OCI-LY7 (cell line): ENCODE measurements at regions not wholly inside any gene's neighbourhood (a gene's known extent, or its start where the extent isn't known, plus 50 kb on each side); places are given as distances from the start of the nearest gene placed in this dataset.

Experiments used
- BruUV-seq: library from RNA; stranded (reverse); fragments of 400-500 nt; replicated peaks from 2 replicates; lab custom pipeline; 2021; lab: Mats Ljungman, UMichigan
- CTCF ChIA-PET: fragments of 300-600 bp; sonication (Branson Sonifier 250); formaldehyde crosslinking; loops from one replicate; lab custom pipeline; 2022; ENCODE audit warnings: antibody characterized with exemption; ENCODE audit not compliant: unreplicated experiment; lab: Charles Lee
- POLR2A ChIA-PET: fragments of 300-600 bp; sonication (Branson Sonifier 250); formaldehyde crosslinking; loops from one replicate; lab custom pipeline; 2022; ENCODE audit warnings: antibody characterized with exemption; lab: Charles Lee
- DNase-seq: peaks from one replicate; pipeline ENCODE4 v3.0.0-alpha.2; 2015; ENCODE audit warnings: low spot score
- H2AFZ ChIP-seq: fragments of 200-600 bp; sonication (generic), shearing (Covaris generic); 2 replicates; pipeline ENCODE4 v1.6.1; 2014; ENCODE audit warnings: mild to moderate bottlenecking, antibody characterized with exemption, low read length, moderate library complexity
- H3K27ac ChIP-seq: fragments of 200-600 bp; sonication (generic); 2 replicates; pipeline ENCODE4 v1.5.1; 2014; ENCODE audit warnings: mixed run types, low read depth, mild to moderate bottlenecking, moderate library complexity, low read length, inconsistent platforms; ENCODE audit not compliant: poor library complexity, severe bottlenecking
- H3K36me3 ChIP-seq: fragments of 200-600 bp; sonication (generic); 2 replicates; pipeline ENCODE4 v1.6.1; 2014; ENCODE audit warnings: mild to moderate bottlenecking, antibody characterized with exemption, low read length, moderate library complexity, mixed read lengths; ENCODE audit not compliant: insufficient read depth
- H3K4me1 ChIP-seq: fragments of 200-600 bp; sonication (generic); 2 replicates; pipeline ENCODE4 v1.5.1; 2014; ENCODE audit warnings: mild to moderate bottlenecking, low read length; ENCODE audit not compliant: insufficient read depth, poor library complexity, severe bottlenecking
- H3K4me2 ChIP-seq: fragments of 200-600 bp; sonication (generic); 2 replicates; pipeline ENCODE4 v1.6.1; 2014; ENCODE audit warnings: mild to moderate bottlenecking, low read length
- H3K4me3 ChIP-seq: fragments of 200-600 bp; sonication (generic); 2 replicates; pipeline ENCODE4 v1.5.1; 2014; ENCODE audit warnings: mild to moderate bottlenecking, low read depth, low read length; ENCODE audit not compliant: poor library complexity, severe bottlenecking
- H3K79me2 ChIP-seq: fragments of 200-600 bp; sonication (generic); 2 replicates; pipeline ENCODE4 v1.6.1; 2016; ENCODE audit warnings: low read depth, mild to moderate bottlenecking, low read length, moderate library complexity, mixed read lengths; ENCODE audit not compliant: insufficient read depth
- H3K9me2 ChIP-seq: fragments of 200-600 bp; sonication (generic); 2 replicates; pipeline ENCODE4 v1.6.1; 2016; ENCODE audit warnings: mild to moderate bottlenecking, low read length, mixed read lengths; ENCODE audit not compliant: insufficient read depth
- H3K9me3 ChIP-seq: fragments of 200-600 bp; sonication (generic); 2 replicates; pipeline ENCODE4 v1.6.1; 2014; ENCODE audit warnings: mild to moderate bottlenecking, mixed run types, low read length, mixed read lengths
- H4K20me1 ChIP-seq: fragments of 200-600 bp; sonication (generic); 2 replicates; pipeline ENCODE4 v1.6.1; 2014; ENCODE audit warnings: mild to moderate bottlenecking, antibody characterized with exemption, low read length, moderate library complexity, mixed read lengths; ENCODE audit not compliant: insufficient read depth
- CTCF ChIP-seq: fragments of 200-600 bp; sonication (generic); conservative IDR thresholded peaks from 2 replicates; pipeline ENCODE4 v1.5.1; 2014; ENCODE audit warnings: mild to moderate bottlenecking, antibody characterized with exemption, low read length, moderate library complexity, mixed read lengths
- EZH2phosphoT487 ChIP-seq: fragments of 200-600 bp; sonication (generic); IDR thresholded peaks from 2 replicates; pipeline ENCODE4 v1.6.1; 2018; ENCODE audit warnings: low read depth, borderline replicate concordance, mild to moderate bottlenecking, mixed run types, antibody characterized with exemption, low read length, moderate library complexity, mixed read lengths
- intact Hi-C: fragments of 100-400 bp; cut with micrococcal nuclease; formaldehyde crosslinking; loops from one replicate; pipeline ENCODE4 v1.10.0; 2022; ENCODE audit not compliant: unreplicated experiment

DNA sequence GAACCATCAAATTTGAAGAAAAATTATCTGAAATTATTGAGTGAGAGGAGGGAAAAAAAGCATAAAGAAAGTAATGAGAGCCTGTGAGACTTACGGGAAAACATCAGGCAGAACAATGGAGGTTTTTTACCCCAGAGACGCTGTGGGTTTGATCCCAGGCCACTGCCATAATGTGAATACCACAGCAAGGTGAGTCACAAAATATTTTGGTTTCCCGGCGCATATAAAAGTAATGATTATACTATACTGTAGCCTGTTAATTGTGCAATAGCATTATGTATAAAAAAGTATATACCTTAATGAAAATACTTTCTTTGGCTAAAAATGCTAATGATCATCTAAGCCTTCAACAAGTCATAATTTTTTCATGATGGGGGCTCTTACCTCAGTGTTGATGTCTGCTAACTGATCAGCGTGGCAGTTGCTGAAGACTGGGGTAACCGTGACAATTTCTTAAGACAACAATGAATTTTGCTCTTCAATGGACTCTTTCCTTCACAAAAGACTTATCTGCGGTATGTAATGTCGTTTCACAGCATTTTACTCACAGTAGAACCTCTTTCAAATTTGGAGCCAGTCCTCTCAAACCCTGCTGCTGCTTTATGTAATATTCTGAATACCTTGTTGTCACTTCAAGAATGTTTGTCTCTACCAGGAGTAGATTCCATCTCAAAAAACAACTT is 97.0 kb upstream of the FAM20C start:
- Histone ChIP-seq H3K4me2 (no peak overlapping the region), H4K20me1 (no peaks in the 10 kb centered on the region), H3K9me3 (0 out of 2 replicates have a peak, but pooled peaks cover 5% of the 10 kb centered on the region), H3K79me2 (no peaks in the 10 kb centered on the region), H3K4me3 (no peak overlapping the region), H3K9me2 (no peaks in the 10 kb centered on the region), H2AFZ (no peak overlapping the region), H3K36me3 (no peaks in the 10 kb centered on the region), H3K27ac (no peak overlapping the region), H3K4me1 (no peaks in the 10 kb centered on the region)
- TF ChIP-seq CTCF, result no peak
- no peak for TF ChIP-seq EZH2phosphoT487
- no peak for DNase-seq
- intact Hi-C loops, result no loop called here
- ChIA-PET CTCF (no interaction called here), POLR2A (no interaction called here)
- no TSS peak for BruUV-seq

GRCh38 chr7:95863-96260 is 96.5 kb upstream of the FAM20C start:
- DNase-seq, result no peak
- H3K9me3 ChIP-seq, result 0 out of 2 replicates have a peak, but pooled peaks cover 5% of the 10 kb centered on the region
- no TSS peak for BruUV-seq
- no peak overlapping the region for H3K27ac ChIP-seq
- H4K20me1 ChIP-seq, result no peaks in the 10 kb centered on the region
- no peak overlapping the region for H3K4me3 ChIP-seq
- H3K9me2 ChIP-seq, result no peaks in the 10 kb centered on the region
- TF ChIP-seq EZH2phosphoT487 (no peak), CTCF (no peak)
- CTCF ChIA-PET, result no interaction called here
- H3K4me1 ChIP-seq, result no peaks in the 10 kb centered on the region
- intact Hi-C loops, result no loop called here
- POLR2A ChIA-PET, result interaction anchor here (0.6 kb wide), 1 partner anchor 1144 kb away, joined by 5 read pairs; no protein-coding TSS in a partner anchor
- no peak overlapping the region for H3K4me2 ChIP-seq
- H2AFZ ChIP-seq, result no peak overlapping the region
- H3K36me3 ChIP-seq, result no peaks in the 10 kb centered on the region
- H3K79me2 ChIP-seq, result no peaks in the 10 kb centered on the region

DNA sequence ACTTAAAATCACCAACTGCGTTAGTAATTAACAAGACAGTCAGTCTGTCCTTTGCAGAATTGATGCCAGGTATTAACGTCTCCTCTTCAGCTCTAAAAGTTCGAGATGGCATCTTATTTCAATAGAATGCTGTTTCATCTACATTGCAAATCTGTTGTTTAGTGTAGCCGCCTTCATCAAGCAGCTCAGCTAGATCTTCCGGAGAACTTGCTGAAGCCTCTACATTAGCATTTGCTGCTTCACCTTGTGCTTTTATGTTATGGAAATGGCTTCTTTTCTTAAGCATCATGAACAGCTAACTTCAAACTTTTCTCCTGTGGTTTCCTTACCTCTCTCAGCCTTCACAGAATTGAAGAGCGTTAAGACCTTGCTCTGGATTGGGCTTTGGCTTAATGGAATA is 95.5 kb upstream of the FAM20C start:
- Histone ChIP-seq H2AFZ (no peak overlapping the region), H3K36me3 (no peaks in the 10 kb centered on the region), H4K20me1 (no peaks in the 10 kb centered on the region), H3K9me3 (0 out of 2 replicates have a peak, but pooled peaks cover 5% of the 10 kb centered on the region), H3K79me2 (no peaks in the 10 kb centered on the region), H3K4me3 (no peak overlapping the region), H3K27ac (no peak overlapping the region), H3K9me2 (no peaks in the 10 kb centered on the region), H3K4me1 (no peaks in the 10 kb centered on the region), H3K4me2 (no peak overlapping the region)
- no TSS peak for BruUV-seq
- ChIA-PET CTCF (no interaction called here), POLR2A (no interaction called here)
- no peak for DNase-seq
- intact Hi-C loops, result no loop called here
- TF ChIP-seq CTCF (no peak), EZH2phosphoT487 (no peak)
